ENCODE measurements at regions not wholly inside any gene's neighbourhood (a gene's known extent, or its start where the extent isn't known, plus 50 kb on each side); places are given as distances from the start of the nearest gene placed in this dataset.
A peak's percentile ranks its signal among the peaks of the same experiment; 100 is the strongest.

DNA sequence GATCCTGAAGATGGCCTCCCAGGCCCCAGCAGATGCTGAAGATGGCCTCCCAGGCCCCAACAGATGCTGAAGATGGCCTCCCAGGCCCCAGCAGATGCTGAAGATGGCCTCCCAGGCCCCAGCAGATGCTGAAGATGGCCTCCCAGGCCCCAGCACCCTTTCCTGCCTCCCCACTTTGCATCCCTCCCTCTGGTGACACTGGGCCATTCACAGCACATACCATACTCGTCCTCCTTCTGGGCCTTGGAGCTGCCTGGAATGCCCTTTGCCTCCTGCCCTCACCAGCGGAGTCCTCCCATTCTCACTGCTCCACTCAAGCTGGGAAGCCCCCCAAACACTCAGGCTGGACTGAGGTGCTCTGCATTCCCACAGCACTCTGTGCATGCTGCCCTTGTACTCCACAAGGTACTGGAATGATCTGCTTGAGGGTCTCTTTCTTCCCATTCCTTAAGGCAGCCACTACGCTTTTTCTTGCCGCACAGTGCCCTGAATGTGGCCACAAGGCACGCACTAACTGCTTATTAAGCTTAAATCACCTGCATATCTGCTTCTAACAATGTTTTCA is 550.0 kb downstream of the BNC2 start:
- DNase-seq (ENCODE audit: low spot score in 2 of 2): no peak
- Mint-ChIP-seq H3K9me3 (no peaks in the 10 kb centered on the region), H3K27ac (peak overlapping the region in 1 of 2 donors; percentile 82), H3K36me3 (no peaks in the 10 kb centered on the region)
- no peak for ATAC-seq

DNA sequence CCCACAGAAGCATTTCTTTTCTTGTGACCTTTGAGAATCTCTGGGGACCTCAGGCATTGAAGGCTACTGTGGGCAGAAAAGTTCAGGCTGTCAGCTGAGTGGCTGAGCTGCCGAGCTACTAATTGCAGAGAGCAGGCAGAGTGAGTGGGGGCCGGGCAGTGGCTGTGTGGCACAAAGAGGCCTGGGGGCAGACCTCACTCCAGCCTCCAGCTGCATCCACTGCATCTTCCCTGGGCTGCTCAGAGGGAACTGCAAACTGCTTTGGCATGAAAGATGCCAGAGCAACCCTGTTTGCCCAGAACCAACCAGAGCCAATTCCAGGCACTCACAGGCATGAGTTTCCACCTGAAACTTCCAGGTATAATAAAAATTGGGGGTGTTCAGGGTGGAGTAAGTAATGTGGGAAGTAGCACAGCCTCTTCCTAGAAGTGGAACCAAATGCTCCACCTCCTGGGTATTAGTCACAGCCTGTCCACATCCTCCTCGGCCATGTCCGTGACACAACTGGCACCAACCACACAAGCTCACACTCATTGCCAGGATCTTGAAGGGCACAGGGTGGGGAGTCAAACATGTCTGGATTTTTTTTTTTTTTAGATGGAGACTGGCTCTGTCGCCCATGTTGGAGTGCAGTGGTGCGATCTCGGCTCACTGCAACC is 548.9 kb downstream of the BNC2 start:
- Mint-ChIP-seq H3K27ac (no peak overlapping the region), H3K9me3 (no peaks in the 10 kb centered on the region), H3K36me3 (no peaks in the 10 kb centered on the region)
- ATAC-seq: peak in 1 of 2 donors; percentile 69
- no peak for DNase-seq (ENCODE audit: low spot score in 2 of 2)

- Mint-ChIP-seq H3K9me3 (no peaks in the 10 kb centered on the region), H3K27ac (no peak overlapping the region), H3K36me3 (no peaks in the 10 kb centered on the region)
- ATAC-seq (no peak), DNase-seq (ENCODE audit: low spot score in 2 of 2) (no peak)
Observed at GRCh38 chr9:16322849-16323248, 547.6 kb downstream of the BNC2 start.

DNA sequence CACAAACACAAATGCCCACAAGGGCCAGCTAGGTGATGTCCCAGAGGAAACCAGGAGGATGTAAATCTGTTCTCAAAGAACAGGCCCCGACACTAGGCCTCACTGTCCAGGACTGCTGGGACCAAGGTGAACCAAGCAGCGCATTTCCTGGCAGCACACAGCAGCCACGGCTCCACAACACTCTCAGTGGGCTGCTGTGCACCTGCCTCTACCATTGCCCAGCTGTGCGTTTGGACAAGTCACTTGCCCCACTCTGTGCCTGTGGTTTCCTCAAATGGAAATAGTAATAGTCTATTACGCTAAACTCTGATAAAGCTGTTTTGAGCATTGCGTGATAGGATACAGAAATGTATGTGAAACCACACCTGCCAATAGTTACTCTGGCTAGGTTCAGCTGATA is 544.5 kb downstream of the BNC2 start:
- no peaks in the 10 kb centered on the region for H3K9me3 Mint-ChIP-seq
- no peak for DNase-seq (ENCODE audit: low spot score in 2 of 2)
- no peak for ATAC-seq
- no peak overlapping the region for H3K27ac Mint-ChIP-seq
- no peaks in the 10 kb centered on the region for H3K36me3 Mint-ChIP-seq

DNA sequence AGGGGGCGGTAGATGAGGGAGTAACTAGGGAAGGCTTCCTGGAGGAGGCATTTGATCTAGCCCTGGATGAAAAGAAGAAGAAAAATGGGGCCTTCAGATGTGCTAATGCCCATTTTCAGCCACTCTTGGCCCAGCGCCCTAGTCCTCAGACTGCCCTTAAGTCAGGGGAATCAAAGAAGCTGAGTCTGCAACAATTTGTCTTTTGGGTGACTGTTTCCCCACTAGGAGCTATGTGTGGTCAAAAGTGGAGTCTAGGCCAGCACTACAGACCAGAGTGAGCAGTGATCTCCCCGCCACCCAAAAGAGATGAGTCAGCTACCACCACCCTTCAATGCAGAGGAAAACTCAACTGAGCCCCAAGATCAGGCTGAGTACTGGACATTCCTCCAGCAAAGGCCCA is 542.1 kb downstream of the BNC2 start:
- no peak for ATAC-seq
- Mint-ChIP-seq H3K27ac (no peak overlapping the region), H3K9me3 (no peaks in the 10 kb centered on the region), H3K36me3 (no peaks in the 10 kb centered on the region)
- DNase-seq (ENCODE audit: low spot score in 2 of 2): no peak

GRCh38 chr9:16329671-16330113 is 540.8 kb downstream of the BNC2 start:
- Mint-ChIP-seq H3K36me3 (no peaks in the 10 kb centered on the region), H3K9me3 (no peaks in the 10 kb centered on the region), H3K27ac (no peak overlapping the region)
- ATAC-seq: no peak
- no peak for DNase-seq (ENCODE audit: low spot score in 2 of 2)

GRCh38 chr9:16331031-16331430 is 539.4 kb downstream of the BNC2 start:
- Mint-ChIP-seq H3K27ac (no peak overlapping the region), H3K36me3 (no peaks in the 10 kb centered on the region), H3K9me3 (no peaks in the 10 kb centered on the region)
- ATAC-seq: no peak
- DNase-seq (ENCODE audit: low spot score in 2 of 2): no peak

DNA sequence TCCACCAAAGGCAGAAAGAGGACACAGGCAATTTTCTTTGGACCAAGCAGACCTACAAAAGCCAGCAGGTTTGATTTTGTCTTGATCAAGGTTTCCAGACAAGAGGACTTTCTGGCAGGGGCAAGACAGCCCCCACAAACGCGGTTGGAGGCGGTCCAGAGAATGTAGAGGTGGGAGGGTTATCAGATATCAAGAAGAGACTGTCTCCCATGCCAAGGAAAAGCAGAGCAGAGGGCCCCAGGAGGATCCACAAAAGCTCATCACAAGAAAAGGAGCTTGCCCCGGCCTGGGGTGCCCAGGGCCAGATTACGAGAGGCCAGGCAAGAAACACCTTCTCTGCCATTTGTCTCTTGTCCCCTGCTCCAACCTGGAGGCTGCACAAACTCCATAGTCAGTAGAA is 538.9 kb downstream of the BNC2 start:
- no peak for ATAC-seq

DNA sequence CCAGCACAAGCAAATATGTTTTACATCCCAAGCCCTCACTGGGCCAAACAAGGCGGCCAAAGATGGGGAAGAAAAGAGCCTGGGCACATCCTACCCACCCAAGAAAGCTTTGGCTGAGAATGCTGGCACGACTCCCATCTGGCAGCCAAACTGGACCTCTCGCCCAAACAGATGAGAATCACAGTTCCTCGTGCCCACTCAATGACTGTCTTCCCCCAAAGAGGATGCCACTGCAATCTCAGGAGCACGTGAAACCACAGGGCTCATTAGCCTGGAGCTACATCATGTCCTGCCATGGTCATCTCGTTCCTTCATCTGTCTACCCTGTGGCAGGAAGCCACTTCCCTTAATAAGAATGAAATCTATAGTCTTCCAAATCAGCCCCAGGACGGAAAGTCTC is 536.8 kb downstream of the BNC2 start:
- no peak overlapping the region for H3K27ac Mint-ChIP-seq
- peaks cover 0 to 4% of the 10 kb centered on the region in 2 donors for H3K9me3 Mint-ChIP-seq
- H3K36me3 Mint-ChIP-seq: no peaks in the 10 kb centered on the region
- DNase-seq (ENCODE audit: low spot score in 2 of 2) (no peak), ATAC-seq (no peak)

More for the DNA sequence above, 538.9 kb downstream of the BNC2 start:
- H3K36me3 Mint-ChIP-seq: no peaks in the 10 kb centered on the region
- H3K9me3 Mint-ChIP-seq: no peaks in the 10 kb centered on the region
- no peak for DNase-seq (ENCODE audit: low spot score in 2 of 2)
- no peak overlapping the region for H3K27ac Mint-ChIP-seq

- ATAC-seq: no peak
- Mint-ChIP-seq H3K36me3 (no peaks in the 10 kb centered on the region), H3K27ac (no peak overlapping the region), H3K9me3 (peaks cover 0 to 8% of the 10 kb centered on the region in 2 donors)
- no peak for DNase-seq (ENCODE audit: low spot score in 2 of 2)
Observed at GRCh38 chr9:16335788-16336580, 534.5 kb downstream of the BNC2 start.

GRCh38 chr9:16336833-16337232 is 533.6 kb downstream of the BNC2 start:
- peaks cover 0 to 8% of the 10 kb centered on the region in 2 donors for H3K9me3 Mint-ChIP-seq
- H3K27ac Mint-ChIP-seq: no peak overlapping the region
- DNase-seq (ENCODE audit: low spot score in 2 of 2): no peak
- H3K36me3 Mint-ChIP-seq: no peaks in the 10 kb centered on the region
- no peak for ATAC-seq

GRCh38 chr9:16337322-16338029 is 533.0 kb downstream of the BNC2 start:
- H3K36me3 Mint-ChIP-seq: no peaks in the 10 kb centered on the region
- DNase-seq (ENCODE audit: low spot score in 2 of 2) (no peak), ATAC-seq (no peak)
- peaks cover 0 to 8% of the 10 kb centered on the region in 2 donors for H3K9me3 Mint-ChIP-seq
- H3K27ac Mint-ChIP-seq: no peak overlapping the region

DNA sequence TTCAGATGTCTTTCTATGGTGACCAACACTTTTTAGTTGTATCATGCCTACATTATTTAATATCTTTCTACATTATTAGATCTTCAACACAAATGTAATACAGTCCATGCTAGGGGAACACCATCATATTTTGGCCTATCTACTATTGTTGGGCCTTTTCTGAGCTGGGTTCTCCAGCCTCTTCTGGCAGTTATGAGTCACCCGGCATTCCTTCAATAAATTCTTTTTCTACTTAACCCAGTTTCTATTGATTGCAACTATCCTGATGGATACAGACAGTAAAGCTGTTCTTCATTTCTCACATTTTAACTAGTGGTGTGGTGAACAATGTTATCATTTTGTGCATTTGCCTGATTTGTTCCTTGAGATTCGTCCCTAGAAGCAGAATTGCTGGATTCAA is 529.3 kb downstream of the BNC2 start:
- DNase-seq (ENCODE audit: low spot score in 2 of 2) (no peak), ATAC-seq (no peak)
- peaks cover 0 to 8% of the 10 kb centered on the region in 2 donors for H3K9me3 Mint-ChIP-seq
- no peak overlapping the region for H3K27ac Mint-ChIP-seq
- H3K36me3 Mint-ChIP-seq: no peaks in the 10 kb centered on the region

DNA sequence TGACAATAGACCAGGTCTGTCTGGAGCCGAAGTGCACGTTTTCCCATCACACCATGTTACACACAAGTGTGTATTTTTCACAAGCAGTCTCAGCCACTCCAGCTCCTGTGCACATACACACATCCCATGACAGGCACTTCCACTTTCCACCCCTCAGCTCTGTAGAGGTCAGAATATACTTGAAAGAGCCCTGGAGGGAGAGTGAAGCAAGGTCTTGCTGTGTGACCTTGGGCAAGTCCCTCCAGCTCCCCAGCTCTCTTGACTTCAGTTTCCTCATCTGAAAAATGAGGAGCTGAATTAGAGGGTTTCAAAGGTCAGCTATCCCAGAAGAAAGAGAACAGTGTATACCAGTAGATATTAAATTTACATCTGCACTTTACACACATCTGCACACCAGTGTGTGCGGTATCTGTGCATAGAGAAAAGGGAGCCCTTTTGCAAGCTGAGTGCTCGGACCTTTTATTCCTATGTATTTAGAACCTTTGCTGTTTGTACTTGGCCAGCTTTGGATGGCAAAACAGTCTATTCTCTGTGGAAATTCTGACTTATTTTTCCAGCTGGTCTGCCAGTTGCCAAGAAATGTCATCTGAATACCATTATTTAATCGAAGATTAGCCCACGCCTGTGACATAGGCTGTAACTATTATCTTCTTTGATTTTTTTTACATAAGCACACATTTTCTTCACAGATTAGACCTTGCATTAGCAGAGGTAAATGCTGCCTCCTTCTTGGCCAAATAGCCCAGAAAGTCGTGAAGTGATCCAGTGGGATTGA is 528.0 kb downstream of the BNC2 start:
- ATAC-seq (no peak), DNase-seq (ENCODE audit: low spot score in 2 of 2) (no peak)
- H3K9me3 Mint-ChIP-seq: peaks cover 0 to 8% of the 10 kb centered on the region in 2 donors
- no peak overlapping the region for H3K27ac Mint-ChIP-seq
- no peaks in the 10 kb centered on the region for H3K36me3 Mint-ChIP-seq

- no peak for DNase-seq (ENCODE audit: low spot score in 2 of 2)
- peaks cover 0 to 6% of the 10 kb centered on the region in 2 donors for H3K9me3 Mint-ChIP-seq
- no peak overlapping the region for H3K27ac Mint-ChIP-seq
- H3K36me3 Mint-ChIP-seq: no peaks in the 10 kb centered on the region
- no peak for ATAC-seq
Observed at GRCh38 chr9:16343249-16344237, 526.9 kb downstream of the BNC2 start.

All from activated naive CD4-positive, alpha-beta T cell treated with anti-CD3 and anti-CD28 coated beads, Interleukin-2, amount 50 U/mL, for 72 hours (primary cell).